SU-DHL-6 (cell line): ENCODE measurements at regions not wholly inside any gene's neighbourhood (a gene's known extent, or its start where the extent isn't known, plus 50 kb on each side); places are given as distances from the start of the nearest gene placed in this dataset.

Source experiments
- H2AFZ ChIP-seq: fragments of 200-600 bp; sonication (generic); 2 replicates; pipeline ENCODE4 v1.6.1; 2014; ENCODE audit warnings: low read depth, mild to moderate bottlenecking, moderate library complexity, mixed read lengths, antibody characterized with exemption, low read length; ENCODE audit not compliant: severe bottlenecking
- H3F3A ChIP-seq: fragments of 200-600 bp; shearing (Covaris generic); 2 replicates; pipeline ENCODE4 v1.6.0; 2016; ENCODE audit warnings: antibody characterized with exemption, mild to moderate bottlenecking; ENCODE audit not compliant: insufficient read depth
- H3K27ac ChIP-seq: fragments of 200-600 bp; sonication (generic); 2 replicates; pipeline ENCODE4 v1.5.1; 2016; ENCODE audit warnings: low read depth, mild to moderate bottlenecking, low read length, moderate library complexity, mixed read lengths
- H3K27me3 ChIP-seq: fragments of 200-600 bp; sonication (generic), shearing (Covaris generic); 2 replicates; pipeline ENCODE4 v1.6.0; 2014; ENCODE audit warnings: mild to moderate bottlenecking, low read length
- H3K36me3 ChIP-seq: fragments of 200-600 bp; sonication (generic); 2 replicates; pipeline ENCODE4 v1.6.1; 2014; ENCODE audit warnings: mild to moderate bottlenecking, low read length, mixed read lengths
- H3K4me2 ChIP-seq: fragments of 300-600, 200-600 bp; shearing (Covaris generic), sonication (generic); 2 replicates; pipeline ENCODE4 v1.6.0; 2014; ENCODE audit warnings: low read length, low read depth, mild to moderate bottlenecking; ENCODE audit not compliant: poor library complexity, severe bottlenecking
- H3K4me3 ChIP-seq: fragments of 200-600 bp; sonication (generic); 2 replicates; pipeline ENCODE4 v1.5.1; 2014; ENCODE audit warnings: antibody characterized with exemption, low read length, mild to moderate bottlenecking, mixed read lengths; ENCODE audit not compliant: insufficient read depth, poor library complexity, severe bottlenecking
- H3K79me2 ChIP-seq: fragments of 200-600 bp; sonication (generic); 2 replicates; pipeline ENCODE4 v1.6.1; 2014; ENCODE audit warnings: mild to moderate bottlenecking, low read length, moderate library complexity; ENCODE audit not compliant: insufficient read depth
- H3K9ac ChIP-seq: fragments of 200-600 bp; sonication (generic); 2 replicates; pipeline ENCODE4 v1.7.0; 2014; ENCODE audit warnings: mild to moderate bottlenecking, low read length
- H3K9me2 ChIP-seq: fragments of 200-600 bp; sonication (generic); replicated peaks from 2 replicates; pipeline ENCODE4 v1.6.1; 2014; ENCODE audit warnings: low read length; ENCODE audit not compliant: insufficient read depth
- H3K9me3 ChIP-seq: fragments of 200-600 bp; sonication (generic); 2 replicates; pipeline ENCODE4 v1.6.1; 2014; ENCODE audit warnings: low read length, mixed read lengths; ENCODE audit not compliant: insufficient read depth
- H4K20me1 ChIP-seq: fragments of 200-600 bp; sonication (generic); 2 replicates; pipeline ENCODE4 v1.6.1; 2014; ENCODE audit warnings: low read depth, mild to moderate bottlenecking, antibody characterized with exemption, low read length, moderate library complexity, mixed read lengths
- EZH2phosphoT487 ChIP-seq: fragments of 200-600 bp; sonication (generic), shearing (Covaris generic); conservative IDR thresholded peaks from 2 replicates; pipeline ENCODE4 v1.6.1; 2018; ENCODE audit warnings: mild to moderate bottlenecking, antibody characterized with exemption, low read length, moderate library complexity, mixed read lengths
- TF ChIP-seq, protein P1 (sequence below): fragments of 200-600 bp; sonication (generic); IDR thresholded peaks from one replicate; pipeline ENCODE4 v1.5.1; 2017; ENCODE audit warnings: antibody characterized with exemption, mild to moderate bottlenecking, low read length, moderate library complexity; ENCODE audit not compliant: insufficient read depth, poor library complexity, severe bottlenecking

GRCh38 chr6:91653076-91653723, 1066.3 kb upstream of the MAP3K7 start:
- no peak overlapping the region for H2AFZ ChIP-seq
- no peaks in the 10 kb centered on the region for H3K79me2 ChIP-seq
- H3K27ac ChIP-seq: no peak overlapping the region
- H3K9ac ChIP-seq: no peak overlapping the region
- H3K9me2 ChIP-seq: no peaks in the 10 kb centered on the region
- no peaks in the 10 kb centered on the region for H3K9me3 ChIP-seq
- no peaks in the 10 kb centered on the region for H4K20me1 ChIP-seq
- H3K27me3 ChIP-seq: no peaks in the 10 kb centered on the region
- no peak overlapping the region for H3K4me3 ChIP-seq
- H3F3A ChIP-seq: no peaks in the 10 kb centered on the region
- no peak overlapping the region for H3K4me2 ChIP-seq
- no peak for TF ChIP-seq EZH2phosphoT487
- TF ChIP-seq, protein P1, sequence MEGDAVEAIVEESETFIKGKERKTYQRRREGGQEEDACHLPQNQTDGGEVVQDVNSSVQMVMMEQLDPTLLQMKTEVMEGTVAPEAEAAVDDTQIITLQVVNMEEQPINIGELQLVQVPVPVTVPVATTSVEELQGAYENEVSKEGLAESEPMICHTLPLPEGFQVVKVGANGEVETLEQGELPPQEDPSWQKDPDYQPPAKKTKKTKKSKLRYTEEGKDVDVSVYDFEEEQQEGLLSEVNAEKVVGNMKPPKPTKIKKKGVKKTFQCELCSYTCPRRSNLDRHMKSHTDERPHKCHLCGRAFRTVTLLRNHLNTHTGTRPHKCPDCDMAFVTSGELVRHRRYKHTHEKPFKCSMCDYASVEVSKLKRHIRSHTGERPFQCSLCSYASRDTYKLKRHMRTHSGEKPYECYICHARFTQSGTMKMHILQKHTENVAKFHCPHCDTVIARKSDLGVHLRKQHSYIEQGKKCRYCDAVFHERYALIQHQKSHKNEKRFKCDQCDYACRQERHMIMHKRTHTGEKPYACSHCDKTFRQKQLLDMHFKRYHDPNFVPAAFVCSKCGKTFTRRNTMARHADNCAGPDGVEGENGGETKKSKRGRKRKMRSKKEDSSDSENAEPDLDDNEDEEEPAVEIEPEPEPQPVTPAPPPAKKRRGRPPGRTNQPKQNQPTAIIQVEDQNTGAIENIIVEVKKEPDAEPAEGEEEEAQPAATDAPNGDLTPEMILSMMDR: no peak
- no peaks in the 10 kb centered on the region for H3K36me3 ChIP-seq

GRCh38 chr6:91646649-91647048, 1059.8 kb upstream of the MAP3K7 start:
- Histone ChIP-seq H3K9me3 (no peaks in the 10 kb centered on the region), H3K27ac (no peak overlapping the region), H3K9me2 (no peaks in the 10 kb centered on the region), H3K4me2 (no peak overlapping the region), H4K20me1 (no peaks in the 10 kb centered on the region), H3K27me3 (no peaks in the 10 kb centered on the region), H3F3A (no peaks in the 10 kb centered on the region), H2AFZ (no peak overlapping the region), H3K4me3 (no peak overlapping the region), H3K36me3 (no peaks in the 10 kb centered on the region), H3K9ac (no peak overlapping the region), H3K79me2 (no peaks in the 10 kb centered on the region)
- TF ChIP-seq, protein P1: no peak
- no peak for TF ChIP-seq EZH2phosphoT487

- no peak overlapping the region for H3K27ac ChIP-seq
- no peaks in the 10 kb centered on the region for H3K9me3 ChIP-seq
- no peak overlapping the region for H3K4me3 ChIP-seq
- H3K36me3 ChIP-seq: no peaks in the 10 kb centered on the region
- H3K4me2 ChIP-seq: no peak overlapping the region
- H3K9ac ChIP-seq: no peak overlapping the region
- H4K20me1 ChIP-seq: no peaks in the 10 kb centered on the region
- H3K9me2 ChIP-seq: no peaks in the 10 kb centered on the region
- no peaks in the 10 kb centered on the region for H3F3A ChIP-seq
- TF ChIP-seq EZH2phosphoT487: no peak
- TF ChIP-seq, protein P1: no peak
- no peaks in the 10 kb centered on the region for H3K27me3 ChIP-seq
- no peaks in the 10 kb centered on the region for H3K79me2 ChIP-seq
- H2AFZ ChIP-seq: no peak overlapping the region
Observed at GRCh38 chr6:91645811-91646210, 1058.9 kb upstream of the MAP3K7 start.
